Neural cell (in vitro differentiated cells): ENCODE measurements at regions not wholly inside any gene's neighbourhood (a gene's known extent, or its start where the extent isn't known, plus 50 kb on each side); places are given as distances from the start of the nearest gene placed in this dataset.

Source experiments
- H2AFZ ChIP-seq: fragments of 200-600, 300-800 bp; sonication (generic), shearing (Covaris generic); 2 replicates; pipeline ENCODE4 v1.6.0; 2014; ENCODE audit warnings: low read depth, mild to moderate bottlenecking, antibody characterized with exemption, low read length, moderate library complexity
- H3F3A ChIP-seq: fragments of 200-600 bp; shearing (Covaris generic); 2 replicates; pipeline ENCODE4 v1.6.1; 2016; ENCODE audit warnings: mild to moderate bottlenecking, moderate library complexity, mixed read lengths, antibody characterized with exemption, low read length; ENCODE audit not compliant: insufficient read depth, poor library complexity, severe bottlenecking
- H3K27ac ChIP-seq: fragments of 200-600, 300-800 bp; sonication (generic), shearing (Covaris generic); 2 replicates; pipeline ENCODE4 v1.5.1; 2014; ENCODE audit warnings: mild to moderate bottlenecking, low read length, moderate library complexity
- H3K27me3 ChIP-seq: fragments of 300-800, 200-600 bp; sonication (generic), shearing (Covaris generic); 2 replicates; pipeline ENCODE4 v1.6.0; 2014; ENCODE audit warnings: mild to moderate bottlenecking, low read depth, low read length, moderate library complexity; ENCODE audit not compliant: insufficient read depth
- H3K36me3 ChIP-seq: fragments of 300-800, 200-600 bp; sonication (generic), shearing (Covaris generic); 2 replicates; pipeline ENCODE4 v1.5.1; 2014; ENCODE audit warnings: mild to moderate bottlenecking, antibody characterized with exemption, low read length, moderate library complexity; ENCODE audit not compliant: insufficient read depth
- H3K4me2 ChIP-seq: fragments of 300-800, 200-600 bp; sonication (generic), shearing (Covaris generic); 2 replicates; pipeline ENCODE4 v1.6.0; 2014; ENCODE audit warnings: mild to moderate bottlenecking, low read length
- H3K4me3 ChIP-seq: fragments of 300-800, 200-600 bp; sonication (generic), shearing (Covaris generic); 2 replicates; pipeline ENCODE4 v1.5.1; 2014; ENCODE audit warnings: mild to moderate bottlenecking, low read length, moderate library complexity
- H3K79me2 ChIP-seq: fragments of 200-600 bp; shearing (Covaris generic); replicated peaks from 2 replicates; pipeline ENCODE4 v1.6.0; 2014; ENCODE audit warnings: mild to moderate bottlenecking, low read length, moderate library complexity; ENCODE audit not compliant: insufficient read depth
- H3K9ac ChIP-seq: fragments of 300-800, 200-600 bp; sonication (generic), shearing (Covaris generic); 2 replicates; pipeline ENCODE4 v1.6.1; 2016; ENCODE audit warnings: mild to moderate bottlenecking, low read length, mixed read lengths
- H3K9me2 ChIP-seq: fragments of 200-600 bp; shearing (Covaris generic); 2 replicates; pipeline ENCODE4 v1.6.1; 2016; ENCODE audit warnings: mild to moderate bottlenecking, low read length, mixed read lengths; ENCODE audit not compliant: insufficient read depth
- H3K9me3 ChIP-seq: fragments of 200-600, 300-800 bp; sonication (generic), shearing (Covaris generic); 2 replicates; pipeline ENCODE4 v1.6.1; 2016; ENCODE audit warnings: mild to moderate bottlenecking, mixed run types, low read length, moderate library complexity, mixed read lengths
- H4K20me1 ChIP-seq: fragments of 200-600 bp; shearing (Covaris generic); 2 replicates; pipeline ENCODE4 v1.6.1; 2016; ENCODE audit warnings: mild to moderate bottlenecking, mixed run types; ENCODE audit not compliant: insufficient read depth
- CTCF ChIP-seq: fragments of 450-650 bp; IDR thresholded peaks from 2 replicates; pipeline ENCODE4 v1.5.1; 2014; ENCODE audit warnings: antibody characterized with exemption, mild to moderate bottlenecking, moderate library complexity; ENCODE audit not compliant: poor library complexity, severe bottlenecking
- EP300 ChIP-seq: fragments of 450-650 bp; conservative IDR thresholded peaks from 2 replicates; pipeline ENCODE4 v1.6.1; 2014; ENCODE audit warnings: antibody characterized with exemption, mild to moderate bottlenecking, moderate library complexity; ENCODE audit not compliant: poor library complexity, severe bottlenecking
- EZH2 ChIP-seq: fragments of 200-600, 300-800 bp; shearing (Covaris generic), sonication (generic); IDR thresholded peaks from 2 replicates; pipeline ENCODE4 v1.6.1; 2014; ENCODE audit warnings: antibody characterized with exemption, low read length, borderline replicate concordance, mild to moderate bottlenecking; ENCODE audit not compliant: insufficient read depth, poor library complexity, severe bottlenecking
- MXI1 ChIP-seq: fragments of 450-650 bp; conservative IDR thresholded peaks from 2 replicates; pipeline ENCODE4 v1.6.1; 2014; ENCODE audit warnings: antibody characterized with exemption, mild to moderate bottlenecking; ENCODE audit not compliant: poor library complexity, severe bottlenecking
- POLR2AphosphoS5 ChIP-seq: IDR thresholded peaks from 2 replicates; pipeline ENCODE4 v1.6.1; 2012
- RAD21 ChIP-seq: fragments of 450-650 bp; conservative IDR thresholded peaks from 2 replicates; pipeline ENCODE4 v1.6.1; 2014; ENCODE audit warnings: antibody characterized with exemption, mild to moderate bottlenecking, moderate library complexity
- REST ChIP-seq: IDR thresholded peaks from 2 replicates; pipeline ENCODE4 v1.6.1; 2012; ENCODE audit warnings: borderline replicate concordance
- SMC3 ChIP-seq: fragments of 450-650 bp; conservative IDR thresholded peaks from 2 replicates; pipeline ENCODE4 v1.6.1; 2014; ENCODE audit warnings: antibody characterized with exemption, mild to moderate bottlenecking, moderate library complexity; ENCODE audit not compliant: poor library complexity
- TAF1 ChIP-seq: IDR thresholded peaks from 2 replicates; pipeline ENCODE4 v1.6.1; 2012; ENCODE audit warnings: low read depth

GRCh38 chr10:130998642-130999041, 312.9 kb downstream of the TCERG1L start:
- no peaks in the 10 kb centered on the region for H3K27me3 ChIP-seq
- TF ChIP-seq MXI1 (no peak), POLR2AphosphoS5 (no peak), REST (no peak), CTCF (no peak), EP300 (no peak), EZH2 (no peak)

GRCh38 chr10:130999376-131000202, 311.9 kb downstream of the TCERG1L start:
- Histone ChIP-seq H3K9me3 (no peaks in the 10 kb centered on the region), H4K20me1 (no peaks in the 10 kb centered on the region), H3K27ac (no peak overlapping the region), H3K4me2 (no peak overlapping the region), H3K9me2 (no peaks in the 10 kb centered on the region), H3F3A (no peaks in the 10 kb centered on the region), H3K9ac (no peak overlapping the region), H3K36me3 (no peaks in the 10 kb centered on the region), H3K27me3 (no peaks in the 10 kb centered on the region), H3K79me2 (no peaks in the 10 kb centered on the region), H2AFZ (no peak overlapping the region), H3K4me3 (no peak overlapping the region)
- TF ChIP-seq RAD21: no peak
- no peak for TF ChIP-seq POLR2AphosphoS5
- TF ChIP-seq TAF1: no peak
- no peak for TF ChIP-seq REST
- TF ChIP-seq EP300: no peak
- TF ChIP-seq SMC3: no peak
- TF ChIP-seq EZH2: no peak
- TF ChIP-seq MXI1: no peak
- no peak for TF ChIP-seq CTCF

More at GRCh38 chr10:130998642-130999041, 312.9 kb downstream of the TCERG1L start:
- Histone ChIP-seq H3K4me2 (no peak overlapping the region), H3K4me3 (no peak overlapping the region), H3K9me2 (no peaks in the 10 kb centered on the region), H3F3A (no peaks in the 10 kb centered on the region), H3K27ac (no peak overlapping the region), H2AFZ (no peak overlapping the region), H3K9me3 (no peaks in the 10 kb centered on the region), H3K9ac (no peak overlapping the region), H4K20me1 (no peaks in the 10 kb centered on the region), H3K36me3 (no peaks in the 10 kb centered on the region), H3K79me2 (no peaks in the 10 kb centered on the region)
